HUDEP-2 (cell line): ENCODE measurements at regions not wholly inside any gene's neighbourhood (a gene's known extent, or its start where the extent isn't known, plus 50 kb on each side); places are given as distances from the start of the nearest gene placed in this dataset.

Source experiments
- DNase-seq, 76 experiments: peaks; one replicate each; lab custom pipeline; 2025; ENCODE audit not compliant: unreplicated experiment in 76 of 76; lab: John Stamatoyannopoulos, UW

DNA sequence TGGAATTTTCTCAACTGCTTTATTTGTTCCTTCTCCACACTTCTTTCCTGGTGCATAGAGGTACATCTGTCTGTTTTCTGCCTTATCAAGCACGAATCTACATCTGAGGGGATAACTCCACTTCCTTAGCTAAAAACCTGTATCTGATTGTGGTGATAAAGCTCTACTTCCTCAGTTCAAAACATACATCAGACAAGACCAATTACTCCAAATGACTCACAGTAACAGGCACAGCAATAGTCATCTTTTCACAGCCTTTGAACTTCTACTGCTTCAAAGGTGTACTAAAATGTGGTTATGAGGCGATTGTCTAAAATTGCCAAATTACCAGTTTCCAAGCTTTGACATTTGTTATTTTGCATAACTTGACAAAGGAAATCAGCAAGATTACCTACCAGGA lies 803.6 kb upstream of the ZEB2 start:
- DNase-seq: no peak

DNA sequence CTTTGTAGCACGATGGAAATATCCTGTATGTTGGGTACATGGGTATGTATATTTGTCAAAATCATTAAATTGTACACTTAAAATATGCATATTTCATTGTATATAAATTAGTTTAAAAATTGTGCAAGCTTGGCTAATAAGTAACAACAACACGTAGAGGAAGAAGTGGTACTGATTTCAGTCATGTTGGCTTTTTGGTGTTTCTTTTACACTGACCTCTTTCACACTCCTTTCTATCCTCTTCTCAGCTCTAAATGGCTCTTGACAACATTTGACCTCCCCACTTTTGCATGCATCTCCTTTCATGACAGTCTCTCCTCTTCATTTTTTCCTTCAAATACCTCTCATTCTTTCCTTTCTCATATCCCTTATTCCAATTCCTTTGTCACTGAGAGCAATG lies 801.4 kb upstream of the ZEB2 start:
- no peak for DNase-seq

DNA sequence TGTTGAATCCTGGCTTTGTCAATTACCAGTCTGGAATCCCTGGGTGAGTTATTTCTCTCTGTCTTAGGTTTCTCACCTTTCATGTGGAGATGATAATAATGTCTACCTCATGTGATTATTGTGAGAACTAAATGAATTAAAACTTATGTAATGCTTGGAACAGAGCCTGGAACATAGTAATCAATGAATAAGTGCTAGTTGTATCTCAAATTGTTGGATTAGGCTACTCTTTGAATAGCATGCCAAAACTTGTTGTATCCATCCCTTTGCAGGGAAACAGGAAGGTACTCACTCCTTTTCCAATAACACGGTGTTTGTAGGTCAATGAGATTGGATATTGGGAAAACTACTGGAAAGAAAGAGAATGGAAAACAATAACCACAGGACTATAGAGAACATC lies 796.6 kb upstream of the ZEB2 start:
- DNase-seq: no peak

DNA sequence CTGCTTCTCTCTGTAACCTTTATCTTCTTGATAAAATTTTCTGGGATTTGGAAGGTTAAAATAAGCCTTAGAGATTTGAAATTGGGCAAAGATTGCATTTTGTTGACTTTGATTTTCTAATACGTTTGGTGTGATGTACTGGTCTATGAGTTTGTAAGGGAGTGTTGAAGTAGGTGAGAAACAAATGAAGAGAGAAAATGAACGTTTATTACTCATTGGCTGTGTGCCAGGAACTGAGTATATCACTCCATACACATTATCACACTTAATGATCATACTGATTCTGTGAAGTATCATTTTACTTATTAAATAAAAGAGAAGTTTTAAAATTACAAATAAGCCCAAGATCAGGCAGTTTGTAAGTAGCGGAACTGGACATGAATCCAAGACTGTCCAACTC lies 795.1 kb upstream of the ZEB2 start:
- no peak for DNase-seq

DNA sequence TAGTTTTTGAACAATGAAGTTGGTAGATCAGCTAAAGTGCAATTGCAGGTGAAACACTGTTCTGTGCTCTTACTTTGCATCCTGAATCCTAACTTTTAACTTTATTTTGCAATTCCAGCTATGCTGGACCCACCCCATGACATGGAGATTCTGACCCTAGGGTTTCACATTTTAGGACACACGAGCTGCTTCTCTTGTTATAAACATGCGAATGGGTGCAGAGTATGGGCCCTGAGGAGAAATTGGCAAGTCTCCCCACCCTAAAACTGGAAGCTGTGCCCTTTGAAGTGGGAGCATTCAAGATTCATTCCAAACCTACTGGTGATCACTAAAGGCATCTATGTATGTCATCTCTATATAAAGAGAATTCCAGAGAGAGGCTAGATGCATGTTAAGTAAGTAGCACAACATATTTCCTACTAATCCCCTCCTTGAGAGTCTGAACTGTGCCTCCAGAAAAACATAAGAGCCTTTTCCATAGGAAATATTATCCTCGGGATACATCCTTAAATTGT lies 794.3 kb upstream of the ZEB2 start:
- no peak for DNase-seq

DNA sequence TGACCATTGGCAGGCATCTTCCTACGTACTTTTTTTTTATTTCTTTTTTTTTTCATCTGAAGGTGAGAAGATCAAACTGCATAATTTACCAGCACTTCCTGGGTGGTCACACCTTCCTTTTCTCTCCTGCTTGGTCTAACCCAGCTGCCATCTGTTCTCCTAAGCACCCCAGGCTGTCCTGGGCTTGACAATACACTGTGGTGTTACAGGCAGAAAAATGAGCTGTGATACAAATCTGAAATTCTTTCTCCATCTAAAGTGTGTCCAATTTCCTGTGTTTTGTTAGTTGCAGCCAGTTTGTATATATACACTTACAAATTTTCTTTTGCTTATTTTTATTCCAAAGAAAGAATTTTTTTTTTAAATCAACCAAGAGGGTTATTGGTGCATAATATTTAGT lies 786.0 kb upstream of the ZEB2 start:
- DNase-seq: no peak

DNA sequence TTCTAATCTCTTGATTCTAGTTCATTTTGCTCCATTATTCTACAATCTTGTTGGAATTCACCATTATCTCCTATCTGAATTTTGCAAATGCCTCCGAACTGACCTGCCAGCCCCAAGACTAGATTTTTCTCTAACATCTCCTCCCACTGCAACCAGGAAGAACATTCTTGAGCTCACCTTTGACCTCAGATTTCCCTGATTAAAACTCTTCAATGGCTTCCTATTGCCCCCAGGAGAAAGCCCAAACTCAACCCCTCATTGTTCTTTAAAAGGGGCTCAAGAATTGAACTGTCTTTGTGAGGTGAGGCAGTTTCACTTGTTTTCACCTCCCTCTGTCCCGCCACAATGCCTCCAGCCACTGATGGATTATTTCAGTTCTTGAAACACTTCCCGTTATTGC lies 784.6 kb upstream of the ZEB2 start:
- DNase-seq: no peak

DNA sequence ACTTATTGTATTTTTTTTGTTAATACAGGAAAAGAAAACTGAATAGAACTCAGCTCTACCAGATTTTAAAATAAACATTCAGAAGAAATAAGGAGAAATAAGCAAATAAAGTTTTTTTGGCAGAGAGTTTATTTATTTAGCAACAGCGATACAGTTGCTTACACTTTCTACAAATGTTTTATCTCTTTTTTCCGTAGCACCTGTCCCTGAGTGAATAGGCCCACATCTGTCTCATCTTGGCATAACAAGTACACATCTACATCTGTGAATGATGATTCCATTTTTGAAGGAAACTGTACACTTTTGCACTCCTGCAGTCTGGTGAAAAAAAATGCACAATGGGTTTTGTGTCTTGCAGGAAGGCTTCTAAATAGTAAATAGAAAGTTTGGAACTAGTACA lies 783.6 kb upstream of the ZEB2 start:
- no peak for DNase-seq

DNA sequence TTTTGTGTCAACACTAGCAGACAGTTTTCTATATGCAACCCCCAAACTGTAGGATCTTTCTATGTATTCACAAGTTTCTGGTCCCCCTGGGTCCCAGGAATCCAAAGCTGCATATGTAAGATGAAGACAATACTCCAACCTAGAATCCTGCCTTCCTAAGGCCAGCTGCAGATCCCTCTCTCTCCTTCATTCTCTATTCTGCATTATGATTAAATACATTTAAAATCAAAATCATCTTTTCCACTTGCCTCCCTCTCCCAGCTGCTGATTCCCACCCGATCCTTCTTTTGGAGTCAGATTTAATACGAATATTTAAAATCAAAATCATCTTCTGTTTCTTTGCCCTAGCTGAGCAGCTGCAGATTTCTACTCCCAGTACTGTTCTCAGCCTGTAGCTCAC lies 783.0 kb upstream of the ZEB2 start:
- DNase-seq: no peak

DNA sequence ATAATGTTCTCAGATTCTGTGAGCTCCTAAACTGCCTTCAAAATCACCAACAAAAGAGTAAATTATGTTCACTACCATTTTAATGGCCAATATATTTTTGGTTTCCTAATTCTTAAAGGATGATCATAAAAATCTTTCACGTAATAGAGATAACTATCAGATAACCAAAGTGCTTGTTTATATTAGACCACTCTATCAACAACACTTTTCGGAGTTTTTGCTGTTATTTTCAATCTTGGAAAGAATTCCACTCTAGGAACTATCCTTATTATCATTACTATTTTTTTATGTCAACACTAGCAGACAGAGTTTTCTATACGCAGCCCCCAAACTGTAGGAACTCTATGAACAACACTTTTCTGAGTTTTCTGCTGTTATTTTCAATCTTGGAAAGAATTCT lies 782.5 kb upstream of the ZEB2 start:
- DNase-seq: no peak

DNA sequence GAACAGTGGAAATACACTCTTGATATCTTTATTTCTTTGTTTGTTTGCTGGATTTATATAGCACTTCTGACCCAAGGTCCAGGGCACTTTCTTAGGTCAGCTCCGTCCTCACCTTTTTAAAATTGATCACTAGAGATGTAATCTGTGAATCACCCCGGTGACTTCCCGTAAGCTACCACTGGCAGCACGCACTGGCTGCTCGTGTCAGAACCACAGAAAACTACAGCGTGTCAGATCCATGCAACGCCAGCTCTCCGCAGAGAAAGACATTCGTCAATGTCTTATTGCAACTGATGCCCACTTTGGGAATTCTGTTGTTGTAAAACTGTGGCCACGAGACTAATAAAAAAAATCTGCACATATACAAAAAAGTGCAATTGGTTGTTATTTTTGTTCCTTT lies 779.4 kb upstream of the ZEB2 start:
- DNase-seq: no peak

DNA sequence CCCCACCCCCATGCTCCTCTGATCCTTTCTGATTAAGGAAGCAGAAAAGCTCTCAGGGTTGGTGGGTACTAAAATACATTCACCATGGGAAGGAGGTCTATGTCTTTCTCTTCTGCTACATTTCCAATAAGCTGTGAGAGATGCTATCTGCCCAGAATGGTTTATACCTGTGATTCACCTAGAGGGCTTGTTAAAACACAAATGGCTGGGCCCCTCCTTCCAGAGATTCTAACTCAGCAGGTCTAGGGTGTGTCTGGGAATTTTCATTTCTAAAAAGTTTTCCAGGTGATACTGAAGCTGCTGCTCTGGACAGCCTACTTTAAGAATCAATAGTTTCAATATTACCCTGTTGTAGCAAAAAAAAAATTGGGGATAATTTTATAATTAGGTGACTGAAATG lies 772.2 kb upstream of the ZEB2 start:
- no peak for DNase-seq

DNA sequence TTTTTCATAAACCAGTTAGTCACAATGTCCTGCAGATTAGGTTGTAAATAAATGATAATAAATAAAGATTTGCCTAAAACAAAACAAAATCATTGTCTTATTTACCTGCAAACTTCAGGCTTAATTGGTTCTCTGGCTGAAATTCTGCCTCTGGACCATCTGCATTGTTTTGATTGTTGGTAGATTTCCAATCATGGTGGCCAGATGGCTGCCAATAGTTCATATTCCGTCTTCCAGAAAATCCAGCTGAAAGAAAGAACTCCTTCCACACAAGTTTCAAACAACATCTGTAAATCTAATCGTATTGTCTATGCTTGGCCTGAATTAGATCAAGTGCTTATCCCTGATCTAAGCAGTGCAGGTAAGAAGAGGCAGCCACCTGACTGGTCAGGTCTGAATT lies 771.1 kb upstream of the ZEB2 start:
- DNase-seq: no peak

DNA sequence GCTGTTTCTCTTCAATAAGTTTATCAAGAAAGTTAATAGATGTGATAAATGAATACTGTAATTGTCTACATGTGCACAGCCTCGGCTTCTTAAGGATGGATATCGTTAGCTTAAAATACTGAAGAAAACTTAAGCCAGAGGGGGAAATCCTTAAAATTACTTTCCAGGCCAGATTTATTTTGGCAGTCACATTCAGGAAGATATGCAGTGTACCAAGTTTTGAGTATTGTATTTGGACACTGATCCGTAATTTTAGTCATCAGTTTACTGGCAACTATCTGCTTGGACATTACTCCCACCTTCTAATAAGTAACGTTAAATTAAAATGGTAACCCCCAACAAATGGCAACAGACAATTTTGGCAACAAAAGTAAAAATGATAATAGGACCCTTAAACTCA lies 770.0 kb upstream of the ZEB2 start:
- no peak for DNase-seq

DNA sequence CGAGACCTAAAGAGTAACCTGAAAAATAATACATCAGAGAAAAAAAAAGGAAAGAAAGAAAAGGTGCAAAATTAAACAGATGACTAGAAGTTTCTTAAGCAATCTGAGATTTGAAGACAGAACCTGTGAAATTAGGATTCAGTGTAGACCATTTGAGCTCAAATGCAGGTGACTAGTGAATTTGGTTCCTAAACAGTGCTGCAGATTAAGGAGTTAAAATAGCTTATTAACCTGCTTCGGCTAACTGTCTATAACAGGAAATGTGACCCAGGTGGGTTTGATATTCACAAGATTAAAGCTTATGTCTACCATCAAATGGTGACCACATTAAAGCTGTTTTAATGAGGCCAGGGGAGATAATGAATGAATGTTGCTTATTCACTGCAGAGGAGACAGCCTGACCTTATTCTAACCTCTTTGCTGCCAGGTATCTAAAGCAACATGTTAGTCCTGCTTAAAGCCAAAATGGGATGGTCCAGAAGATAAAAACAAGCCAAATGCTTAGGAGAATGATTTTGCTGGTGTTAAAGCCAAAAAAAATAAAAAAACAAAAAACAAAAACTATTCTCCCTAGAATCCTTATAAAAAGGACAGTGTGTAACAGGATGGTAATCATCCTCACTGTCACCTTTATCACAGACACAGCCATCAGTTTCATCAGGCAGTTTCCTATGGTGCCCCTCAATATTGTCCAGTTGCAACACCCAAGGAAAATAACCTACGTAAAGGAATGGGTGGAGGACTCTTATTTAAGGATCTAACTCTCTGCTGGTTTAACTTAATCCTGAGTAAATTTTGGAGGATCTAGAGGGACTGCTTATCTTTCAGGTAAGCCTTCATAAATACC lies 769.0 kb upstream of the ZEB2 start:
- DNase-seq: no peak

DNA sequence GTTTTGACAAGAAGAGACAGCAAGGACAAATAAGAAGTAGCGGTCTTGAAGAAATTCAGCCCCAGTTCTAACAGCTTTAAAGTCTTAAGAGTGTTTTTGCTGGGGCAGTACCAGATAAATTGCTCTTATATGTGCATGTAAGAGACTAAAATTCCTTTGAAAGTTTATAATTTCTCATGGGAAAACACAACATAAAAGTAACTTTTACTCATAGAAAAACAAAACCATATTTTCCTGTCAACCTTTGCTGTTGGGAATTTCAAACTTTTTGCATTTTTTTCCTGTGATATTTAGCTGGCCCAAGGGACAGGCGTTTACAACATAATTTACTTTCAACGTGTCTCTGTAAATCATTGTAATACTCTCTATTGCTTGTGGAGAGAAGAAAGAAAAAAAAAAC lies 767.8 kb upstream of the ZEB2 start:
- no peak for DNase-seq

DNA sequence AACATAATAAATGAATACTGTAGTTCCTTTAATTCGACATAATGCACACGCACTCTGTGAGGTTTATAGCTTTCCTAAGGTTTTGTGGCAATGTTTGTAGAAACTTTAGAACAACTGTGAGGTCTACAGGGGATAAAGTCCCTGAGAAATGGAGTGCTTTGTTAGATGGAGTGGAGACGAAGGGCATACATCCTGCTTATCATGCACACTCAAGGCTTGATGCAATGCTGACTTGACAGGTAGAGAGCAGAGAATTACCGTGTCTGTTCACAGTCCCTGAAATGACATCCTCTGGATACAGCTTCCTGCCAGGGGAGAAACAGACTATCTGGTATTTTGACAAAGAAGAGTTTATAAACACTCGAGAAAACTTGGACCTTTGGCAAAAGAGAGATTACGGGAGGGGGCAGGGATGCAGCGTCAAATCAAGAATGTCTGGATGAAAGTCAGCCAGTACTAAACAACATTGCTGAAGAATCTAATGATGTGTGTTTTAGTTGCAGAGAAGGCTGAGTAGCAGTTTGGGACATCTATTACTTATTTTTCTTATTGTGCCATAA lies 766.9 kb upstream of the ZEB2 start:
- DNase-seq: no peak

DNA sequence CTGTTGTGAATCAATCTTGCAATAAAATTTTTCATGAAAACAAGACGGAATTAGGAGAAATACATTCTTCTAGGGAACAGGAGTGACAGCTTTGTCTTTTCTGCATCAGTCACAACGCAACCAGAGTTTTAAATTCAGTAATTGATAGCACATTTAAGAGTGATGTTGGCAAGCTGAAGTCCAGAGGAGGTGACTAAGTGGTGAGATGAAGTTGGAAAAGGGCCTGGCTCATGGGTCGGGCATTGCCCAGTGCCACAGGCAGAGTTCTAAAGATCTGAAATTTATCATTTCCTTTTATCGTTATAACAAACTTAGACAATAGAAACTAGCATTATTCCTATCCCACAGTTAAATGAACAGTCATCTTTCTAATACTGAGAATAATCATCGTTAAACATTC lies 764.6 kb upstream of the ZEB2 start:
- DNase-seq: no peak

DNA sequence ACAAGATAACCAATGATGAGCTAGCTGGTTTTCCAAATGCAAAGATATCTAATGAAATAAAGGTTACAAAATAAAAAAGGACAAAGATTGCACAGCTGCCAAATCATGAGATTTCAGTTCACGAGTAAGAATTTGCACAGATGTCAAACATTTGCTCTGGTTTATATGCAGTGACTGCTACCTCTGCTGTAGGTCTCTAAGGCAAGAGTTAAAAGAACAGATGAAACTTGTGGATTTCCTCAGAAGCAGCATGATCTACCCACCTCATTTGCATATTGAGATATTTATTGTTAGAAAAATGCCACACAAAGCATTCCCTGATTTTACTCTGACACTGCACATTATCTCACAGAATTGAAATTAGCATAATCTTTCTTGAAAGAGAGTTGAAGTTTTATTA lies 763.2 kb upstream of the ZEB2 start:
- DNase-seq: no peak

DNA sequence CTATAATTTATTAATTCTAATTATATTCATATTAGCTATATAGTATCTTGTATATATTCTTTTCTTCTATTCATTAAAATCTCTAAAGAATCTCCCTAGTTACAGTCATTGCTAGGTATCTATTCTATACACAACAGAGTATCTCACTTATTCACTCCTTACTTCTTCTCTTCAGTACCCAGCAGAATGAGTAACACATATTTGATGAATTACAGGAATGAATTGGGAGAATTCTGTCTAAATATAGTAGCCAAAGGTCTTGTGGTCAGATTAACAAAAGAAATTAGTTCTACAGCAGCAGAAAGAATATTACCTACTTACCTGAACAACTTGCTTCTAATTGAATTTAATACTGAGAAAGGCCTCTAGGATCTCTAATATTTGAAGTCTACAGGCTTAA lies 758.0 kb upstream of the ZEB2 start:
- no peak for DNase-seq

DNA sequence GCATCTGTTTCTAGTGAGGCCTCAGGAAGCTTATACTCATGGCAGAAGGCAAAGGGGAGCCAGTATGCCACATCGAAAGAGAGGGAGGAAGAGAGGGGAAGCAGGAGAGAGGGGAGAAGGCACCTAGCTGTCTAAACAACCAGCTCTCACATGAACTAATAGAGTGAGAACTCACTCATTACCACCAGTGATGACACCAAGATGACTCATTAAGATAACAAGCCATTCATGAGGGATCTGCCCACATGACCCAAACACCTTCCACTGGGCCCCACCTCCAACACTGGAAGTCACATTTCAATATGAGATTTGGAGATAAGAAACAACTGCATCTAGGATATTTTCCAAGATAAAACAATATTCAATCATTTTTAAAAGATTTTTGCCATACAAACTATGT lies 753.9 kb upstream of the ZEB2 start:
- peak in 1 of 76 experiments; percentile 3 for DNase-seq

DNA sequence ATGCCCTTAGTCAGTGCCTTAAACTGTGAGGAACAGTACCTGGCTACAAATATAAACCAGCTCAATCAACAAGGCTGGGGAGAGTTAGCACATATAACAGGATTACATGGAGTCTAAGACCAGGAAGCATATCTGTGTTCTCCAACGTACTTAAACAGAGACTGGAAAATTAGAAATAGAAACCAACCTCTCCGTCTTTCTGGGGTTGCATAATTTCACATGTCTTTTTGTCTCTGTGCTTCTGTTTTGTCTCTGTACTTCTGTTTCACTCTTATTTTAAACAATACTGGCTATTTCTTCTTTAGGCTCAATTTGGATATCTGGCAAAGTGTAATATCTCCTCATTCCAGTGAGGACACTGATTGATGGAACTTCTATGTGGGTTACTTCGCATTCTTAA lies 749.0 kb upstream of the ZEB2 start:
- no peak for DNase-seq

DNA sequence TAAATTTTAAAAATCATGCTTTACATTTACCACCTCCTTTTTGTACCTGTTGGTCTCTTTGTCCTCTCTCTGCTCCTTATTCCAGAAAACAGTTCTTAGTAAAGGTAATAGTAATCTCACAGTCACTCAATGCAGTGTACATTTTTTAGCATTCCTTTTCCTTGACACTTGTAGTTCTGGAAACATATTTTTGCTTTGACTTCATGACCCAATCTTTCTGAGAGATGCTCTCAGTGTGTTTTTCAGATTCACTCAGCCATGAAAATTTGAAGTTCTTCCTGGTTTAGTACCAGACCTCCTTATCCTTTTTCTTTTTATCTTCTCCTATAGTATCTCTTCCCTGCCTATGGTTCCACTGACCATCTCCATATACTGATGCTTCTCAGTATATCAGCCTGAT lies 747.5 kb upstream of the ZEB2 start:
- DNase-seq: no peak
